GM12865 (cell line): ENCODE measurements at regions not wholly inside any gene's neighbourhood (a gene's known extent, or its start where the extent isn't known, plus 50 kb on each side); places are given as distances from the start of the nearest gene placed in this dataset.

Source experiments
- DNase-seq: peaks from one replicate; pipeline ENCODE4 v3.0.0; 2010; ENCODE audit warnings: low read depth
- H3K4me3 ChIP-seq: 2 replicates; pipeline ENCODE4 v1.5.1; 2011; ENCODE audit warnings: mild to moderate bottlenecking, low read depth, low read length, control low read depth
- CTCF ChIP-seq: IDR thresholded peaks from 2 replicates; pipeline ENCODE4 v1.5.1; 2011; ENCODE audit warnings: low read length, control low read depth, low read depth, inconsistent platforms; ENCODE audit not compliant: insufficient read depth; ENCODE audit errors: missing control alignments

GRCh38 chr13:109869312-109870237, 83.2 kb upstream of the IRS2 start:
- H3K4me3 ChIP-seq, result no peak overlapping the region
- TF ChIP-seq CTCF, result no peak
- peak; percentile 22 for DNase-seq

- TF ChIP-seq CTCF, result no peak
- DNase-seq, result no peak
- no peak overlapping the region for H3K4me3 ChIP-seq
Observed at GRCh38 chr13:109868578-109869311, 82.4 kb upstream of the IRS2 start.

- no peak for DNase-seq
- no peak for TF ChIP-seq CTCF
- H3K4me3 ChIP-seq, result no peak overlapping the region
Observed at GRCh38 chr13:109867766-109868165, 81.4 kb upstream of the IRS2 start.

GRCh38 chr13:109862627-109863026, 76.2 kb upstream of the IRS2 start:
- no peak for DNase-seq
- no peak for TF ChIP-seq CTCF
- H3K4me3 ChIP-seq, result no peak overlapping the region

- TF ChIP-seq CTCF, result no peak
- H3K4me3 ChIP-seq, result no peak overlapping the region
- no peak for DNase-seq
Observed at GRCh38 chr13:109859898-109860297, 73.5 kb upstream of the IRS2 start.

GRCh38 chr13:109859216-109859835, 72.9 kb upstream of the IRS2 start:
- H3K4me3 ChIP-seq, result no peak overlapping the region
- no peak for DNase-seq
- TF ChIP-seq CTCF, result no peak
